ENCODE measurements at regions not wholly inside any gene's neighbourhood (a gene's known extent, or its start where the extent isn't known, plus 50 kb on each side); places are given as distances from the start of the nearest gene placed in this dataset.

DNA sequence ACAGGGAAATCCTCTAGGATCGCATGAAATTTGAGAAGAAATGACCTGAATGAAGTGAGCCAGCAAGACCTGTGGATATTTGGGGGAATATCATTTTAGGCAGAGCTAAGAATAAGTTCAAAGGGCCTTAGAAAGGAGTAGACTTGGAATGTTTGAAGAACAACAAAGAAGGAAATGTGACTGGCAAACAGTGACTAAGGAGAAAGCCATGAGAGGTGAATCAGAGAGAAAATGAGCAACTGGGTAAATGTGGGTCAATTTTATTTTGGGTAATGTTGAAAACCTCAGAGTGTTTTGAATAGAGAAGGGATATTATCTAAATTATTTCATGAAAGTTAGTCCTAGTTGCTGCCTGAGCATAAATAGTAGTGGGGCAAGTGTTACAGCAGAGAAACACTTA, 672.8 kb downstream of the LMO4 start:
- TF ChIP-seq, protein P1, sequence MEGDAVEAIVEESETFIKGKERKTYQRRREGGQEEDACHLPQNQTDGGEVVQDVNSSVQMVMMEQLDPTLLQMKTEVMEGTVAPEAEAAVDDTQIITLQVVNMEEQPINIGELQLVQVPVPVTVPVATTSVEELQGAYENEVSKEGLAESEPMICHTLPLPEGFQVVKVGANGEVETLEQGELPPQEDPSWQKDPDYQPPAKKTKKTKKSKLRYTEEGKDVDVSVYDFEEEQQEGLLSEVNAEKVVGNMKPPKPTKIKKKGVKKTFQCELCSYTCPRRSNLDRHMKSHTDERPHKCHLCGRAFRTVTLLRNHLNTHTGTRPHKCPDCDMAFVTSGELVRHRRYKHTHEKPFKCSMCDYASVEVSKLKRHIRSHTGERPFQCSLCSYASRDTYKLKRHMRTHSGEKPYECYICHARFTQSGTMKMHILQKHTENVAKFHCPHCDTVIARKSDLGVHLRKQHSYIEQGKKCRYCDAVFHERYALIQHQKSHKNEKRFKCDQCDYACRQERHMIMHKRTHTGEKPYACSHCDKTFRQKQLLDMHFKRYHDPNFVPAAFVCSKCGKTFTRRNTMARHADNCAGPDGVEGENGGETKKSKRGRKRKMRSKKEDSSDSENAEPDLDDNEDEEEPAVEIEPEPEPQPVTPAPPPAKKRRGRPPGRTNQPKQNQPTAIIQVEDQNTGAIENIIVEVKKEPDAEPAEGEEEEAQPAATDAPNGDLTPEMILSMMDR (IDR thresholded peaks at IDR 0.05; ENCODE audit: insufficient read depth, low read length), result no peak
- no peak for TF ChIP-seq GABPA (IDR thresholded peaks at IDR 0.05; ENCODE audit: low read depth)
- TF ChIP-seq, protein P2, sequence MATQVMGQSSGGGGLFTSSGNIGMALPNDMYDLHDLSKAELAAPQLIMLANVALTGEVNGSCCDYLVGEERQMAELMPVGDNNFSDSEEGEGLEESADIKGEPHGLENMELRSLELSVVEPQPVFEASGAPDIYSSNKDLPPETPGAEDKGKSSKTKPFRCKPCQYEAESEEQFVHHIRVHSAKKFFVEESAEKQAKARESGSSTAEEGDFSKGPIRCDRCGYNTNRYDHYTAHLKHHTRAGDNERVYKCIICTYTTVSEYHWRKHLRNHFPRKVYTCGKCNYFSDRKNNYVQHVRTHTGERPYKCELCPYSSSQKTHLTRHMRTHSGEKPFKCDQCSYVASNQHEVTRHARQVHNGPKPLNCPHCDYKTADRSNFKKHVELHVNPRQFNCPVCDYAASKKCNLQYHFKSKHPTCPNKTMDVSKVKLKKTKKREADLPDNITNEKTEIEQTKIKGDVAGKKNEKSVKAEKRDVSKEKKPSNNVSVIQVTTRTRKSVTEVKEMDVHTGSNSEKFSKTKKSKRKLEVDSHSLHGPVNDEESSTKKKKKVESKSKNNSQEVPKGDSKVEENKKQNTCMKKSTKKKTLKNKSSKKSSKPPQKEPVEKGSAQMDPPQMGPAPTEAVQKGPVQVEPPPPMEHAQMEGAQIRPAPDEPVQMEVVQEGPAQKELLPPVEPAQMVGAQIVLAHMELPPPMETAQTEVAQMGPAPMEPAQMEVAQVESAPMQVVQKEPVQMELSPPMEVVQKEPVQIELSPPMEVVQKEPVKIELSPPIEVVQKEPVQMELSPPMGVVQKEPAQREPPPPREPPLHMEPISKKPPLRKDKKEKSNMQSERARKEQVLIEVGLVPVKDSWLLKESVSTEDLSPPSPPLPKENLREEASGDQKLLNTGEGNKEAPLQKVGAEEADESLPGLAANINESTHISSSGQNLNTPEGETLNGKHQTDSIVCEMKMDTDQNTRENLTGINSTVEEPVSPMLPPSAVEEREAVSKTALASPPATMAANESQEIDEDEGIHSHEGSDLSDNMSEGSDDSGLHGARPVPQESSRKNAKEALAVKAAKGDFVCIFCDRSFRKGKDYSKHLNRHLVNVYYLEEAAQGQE (IDR thresholded peaks at IDR 0.05; ENCODE audit: insufficient replicate concordance, low read depth), result no peak
- TF ChIP-seq POLR2AphosphoS5 (IDR thresholded peaks at IDR 0.05; ENCODE audit: low read depth), result no peak

Data from HL-60 (cell line).